Progenitor cell of endocrine pancreas (in vitro differentiated cells): ENCODE measurements at regions not wholly inside any gene's neighbourhood (a gene's known extent, or its start where the extent isn't known, plus 50 kb on each side); places are given as distances from the start of the nearest gene placed in this dataset.

ENCODE experiments used
- DNase-seq: peaks from one replicate; pipeline ENCODE4 v3.0.0; 2021; ENCODE audit warnings: low spot score; ENCODE audit not compliant: unreplicated experiment
- H3K27ac Mint-ChIP-seq: 2 replicates; pipeline ENCODE4 v1.8.0; 2021; ENCODE audit warnings: mild to moderate bottlenecking, moderate library complexity, mixed read lengths
- H3K27me3 Mint-ChIP-seq: 2 replicates; pipeline ENCODE4 v1.8.0; 2021; ENCODE audit warnings: mixed read lengths
- H3K36me3 Mint-ChIP-seq: 2 replicates; pipeline ENCODE4 v1.8.0; 2022; ENCODE audit warnings: mixed read lengths; ENCODE audit not compliant: insufficient read depth
- H3K4me1 Mint-ChIP-seq: 2 replicates; pipeline ENCODE4 v1.8.0; 2021; ENCODE audit warnings: low read depth, mixed read lengths
- H3K4me3 Mint-ChIP-seq: 2 replicates; pipeline ENCODE4 v1.8.0; 2021; ENCODE audit warnings: low read depth, mild to moderate bottlenecking, moderate library complexity, mixed read lengths
- H3K9me3 Mint-ChIP-seq: 2 replicates; pipeline ENCODE4 v1.8.0; 2021; ENCODE audit warnings: low read depth, mixed read lengths
- CTCF ChIP-seq: fragments of 200-600 bp; sonication (generic); IDR thresholded peaks from one replicate; pipeline ENCODE4 v1.5.0; 2021; ENCODE audit warnings: antibody characterized with exemption, mild to moderate bottlenecking; ENCODE audit not compliant: unreplicated experiment

DNA sequence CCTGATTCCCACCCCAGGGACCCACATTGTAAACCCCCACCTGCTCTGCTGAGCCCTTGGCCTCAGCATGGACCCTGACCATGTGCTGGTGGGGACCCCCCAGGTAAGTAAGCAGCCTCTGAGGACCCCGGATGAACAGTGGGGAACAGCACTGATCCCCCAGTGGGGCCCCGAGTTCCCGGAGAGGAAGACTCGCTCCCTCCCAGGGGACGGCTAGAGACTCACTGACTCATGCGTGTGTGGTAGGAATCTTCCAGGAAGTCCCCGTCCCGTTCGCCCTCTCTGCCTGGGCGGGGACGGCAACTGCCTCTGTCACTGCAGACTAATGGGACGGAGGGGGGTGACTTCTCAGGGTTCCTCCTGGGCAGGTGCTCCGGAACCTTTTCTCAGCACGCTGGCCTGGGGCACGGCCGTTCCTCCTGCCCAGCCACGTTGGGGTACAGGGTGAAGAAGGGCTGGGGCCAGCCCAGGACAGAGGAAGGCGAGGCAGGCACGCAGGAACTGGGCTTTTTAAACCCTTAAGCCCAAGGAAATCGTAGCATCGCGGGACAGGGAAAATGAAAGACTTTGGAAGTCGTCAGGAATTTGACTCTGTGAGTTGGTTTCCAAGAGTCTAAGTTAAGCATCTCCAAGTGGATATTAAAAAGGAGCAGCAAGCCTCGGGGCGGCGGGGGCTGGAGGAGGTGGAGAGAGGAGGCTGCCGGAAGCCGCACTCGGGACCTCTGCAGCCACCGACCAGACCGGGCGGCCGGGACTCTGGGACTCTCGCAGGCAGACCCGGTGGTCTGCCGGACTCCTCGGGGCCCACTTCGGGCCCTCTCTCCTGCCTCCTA lies 178.7 kb downstream of the SEC14L1 start:
- no peaks in the 10 kb centered on the region for H3K9me3 Mint-ChIP-seq
- no peak overlapping the region for H3K4me3 Mint-ChIP-seq
- H3K36me3 Mint-ChIP-seq, result no peaks in the 10 kb centered on the region
- TF ChIP-seq CTCF, result no peak
- DNase-seq, result no peak
- no peak overlapping the region for H3K27ac Mint-ChIP-seq
- H3K27me3 Mint-ChIP-seq, result no peaks in the 10 kb centered on the region
- peaks cover 14% of the 10 kb centered on the region for H3K4me1 Mint-ChIP-seq

GRCh38 chr17:77320044-77320440 lies 179.3 kb downstream of the SEC14L1 start:
- TF ChIP-seq CTCF, result no peak
- Mint-ChIP-seq H3K27ac (no peak overlapping the region), H3K4me3 (no peak overlapping the region), H3K36me3 (no peaks in the 10 kb centered on the region), H3K9me3 (no peaks in the 10 kb centered on the region), H3K4me1 (peaks cover 14% of the 10 kb centered on the region), H3K27me3 (no peaks in the 10 kb centered on the region)
- DNase-seq, result no peak

- DNase-seq, result no peak
- no peak for TF ChIP-seq CTCF
- H3K27ac Mint-ChIP-seq, result no peak overlapping the region
- H3K4me1 Mint-ChIP-seq, result peaks cover 15% of the 10 kb centered on the region
- no peaks in the 10 kb centered on the region for H3K9me3 Mint-ChIP-seq
- no peaks in the 10 kb centered on the region for H3K36me3 Mint-ChIP-seq
- H3K27me3 Mint-ChIP-seq, result no peaks in the 10 kb centered on the region
- no peak overlapping the region for H3K4me3 Mint-ChIP-seq
Measured at GRCh38 chr17:77320485-77321256, 179.9 kb downstream of the SEC14L1 start.

DNA sequence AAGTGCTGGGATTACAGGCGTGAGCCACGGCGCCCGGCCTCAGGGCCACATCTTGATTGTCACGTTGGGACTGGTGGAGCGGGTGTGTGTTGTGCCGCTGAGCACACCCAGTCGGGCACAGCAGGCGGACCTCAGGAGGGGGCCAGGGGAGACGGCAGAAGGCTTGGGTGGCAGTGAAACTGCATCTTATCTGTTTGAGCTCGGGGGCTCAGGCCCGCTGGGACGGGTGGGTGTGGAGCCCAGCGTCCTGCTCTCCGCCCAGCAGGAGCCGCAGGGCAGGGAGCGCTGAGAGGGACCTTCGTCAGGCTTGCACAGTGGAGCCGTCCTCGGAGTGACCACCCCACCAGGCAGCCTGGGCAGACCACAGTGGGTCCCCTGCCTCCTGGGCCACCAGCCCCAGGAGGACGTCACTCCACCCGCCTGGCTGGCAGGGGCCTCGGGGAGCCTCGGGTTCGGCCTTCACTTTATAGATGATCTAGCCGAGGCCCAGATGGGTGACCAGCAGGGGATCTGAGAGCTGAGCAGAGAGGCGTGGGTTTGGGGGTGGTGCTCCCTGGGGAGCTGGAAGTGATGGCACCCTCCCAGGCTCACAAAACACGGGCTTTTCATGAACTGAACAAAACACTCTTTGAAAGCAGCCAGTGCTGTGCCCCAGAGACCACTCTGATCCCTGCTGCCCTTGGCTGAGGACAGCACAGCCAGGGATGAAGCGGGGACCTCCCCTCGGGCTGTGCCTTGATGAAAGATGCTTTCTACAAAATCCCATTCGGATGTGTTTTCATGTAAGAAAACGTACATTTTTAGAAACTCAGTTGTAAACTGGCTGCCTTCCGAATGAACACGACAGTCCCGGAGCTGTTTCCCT lies 181.1 kb downstream of the SEC14L1 start:
- Mint-ChIP-seq H3K27me3 (no peaks in the 10 kb centered on the region), H3K4me1 (peaks cover 17% of the 10 kb centered on the region), H3K36me3 (no peaks in the 10 kb centered on the region), H3K27ac (no peak overlapping the region), H3K9me3 (no peaks in the 10 kb centered on the region), H3K4me3 (no peak overlapping the region)
- no peak for TF ChIP-seq CTCF
- no peak for DNase-seq
